ENCODE measurements at regions not wholly inside any gene's neighbourhood (a gene's known extent, or its start where the extent isn't known, plus 50 kb on each side); places are given as distances from the start of the nearest gene placed in this dataset.
A peak's percentile ranks its signal among the peaks of the same experiment; 100 is the strongest.

GRCh38 chr2:150778828-150779227 lies 291.4 kb upstream of the RND3 start:
- WGBS = 97% methylated on average over 1 of the region's 1 CpG
- no peaks in the 10 kb centered on the region for H3K4me1 ChIP-seq (ENCODE audit: insufficient read depth, low read length)
- no peaks in the 10 kb centered on the region for H3K27me3 ChIP-seq (ENCODE audit: insufficient read depth, low read length)

GRCh38 chr2:150769421-150769820 lies 282.0 kb upstream of the RND3 start:
- no peaks in the 10 kb centered on the region for H3K4me1 ChIP-seq (ENCODE audit: insufficient read depth, low read length)
- H3K27ac ChIP-seq (ENCODE audit: low read depth, low read length) = no peak overlapping the region
- H3K9me3 ChIP-seq (ENCODE audit: insufficient read depth, low read depth, low read length) = no peaks in the 10 kb centered on the region
- H3K4me3 ChIP-seq (ENCODE audit: low read length) = no peak overlapping the region
- no peaks in the 10 kb centered on the region for H3K36me3 ChIP-seq (ENCODE audit: insufficient read depth, low read length)
- H3K9ac ChIP-seq (ENCODE audit: low read depth, low read length) = no peak overlapping the region
- WGBS = 83% methylated on average over 1 of the region's 1 CpG
- H3K27me3 ChIP-seq (ENCODE audit: insufficient read depth, low read length) = no peaks in the 10 kb centered on the region

More at GRCh38 chr2:150778828-150779227, 291.4 kb upstream of the RND3 start:
- Histone ChIP-seq H3K9me3 (ENCODE audit: insufficient read depth, low read depth, low read length) (no peaks in the 10 kb centered on the region), H3K27ac (ENCODE audit: low read depth, low read length) (no peak overlapping the region), H3K4me3 (ENCODE audit: low read length) (no peak overlapping the region), H3K9ac (ENCODE audit: low read depth, low read length) (no peak overlapping the region), H3K36me3 (ENCODE audit: insufficient read depth, low read length) (no peaks in the 10 kb centered on the region)

- Histone ChIP-seq H3K27me3 (ENCODE audit: insufficient read depth, low read length) (no peaks in the 10 kb centered on the region), H3K4me3 (ENCODE audit: low read length) (no peak overlapping the region), H3K4me1 (ENCODE audit: insufficient read depth, low read length) (no peaks in the 10 kb centered on the region), H3K9ac (ENCODE audit: low read depth, low read length) (no peak overlapping the region), H3K36me3 (ENCODE audit: insufficient read depth, low read length) (no peaks in the 10 kb centered on the region), H3K9me3 (ENCODE audit: insufficient read depth, low read depth, low read length) (no peaks in the 10 kb centered on the region), H3K27ac (ENCODE audit: low read depth, low read length) (no peak overlapping the region)
- 98% methylated on average over 3 of the region's 5 CpGs for WGBS
Observed at GRCh38 chr2:150767991-150768746, 280.7 kb upstream of the RND3 start.

GRCh38 chr2:150762571-150762970 lies 275.1 kb upstream of the RND3 start:
- WGBS = 50% methylated on average over 2 of the region's 2 CpGs
- Histone ChIP-seq H3K4me1 (ENCODE audit: insufficient read depth, low read length) (peaks cover 11% of the 10 kb centered on the region), H3K4me3 (ENCODE audit: low read length) (no peak overlapping the region), H3K27ac (ENCODE audit: low read depth, low read length) (no peak overlapping the region), H3K36me3 (ENCODE audit: insufficient read depth, low read length) (no peaks in the 10 kb centered on the region), H3K27me3 (ENCODE audit: insufficient read depth, low read length) (no peaks in the 10 kb centered on the region), H3K9me3 (ENCODE audit: insufficient read depth, low read depth, low read length) (no peaks in the 10 kb centered on the region; the same call in 1 of the 2 replicates), H3K9ac (ENCODE audit: low read depth, low read length) (no peak overlapping the region)

GRCh38 chr2:150759531-150759930 lies 272.1 kb upstream of the RND3 start:
- peak overlapping the region; percentile 32; the same call in 1 of the 2 replicates for H3K27ac ChIP-seq (ENCODE audit: low read depth, low read length)
- no peaks in the 10 kb centered on the region for H3K27me3 ChIP-seq (ENCODE audit: insufficient read depth, low read length)
- no CpG with 5 or more reads among the region's 1 CpG for WGBS
- H3K9me3 ChIP-seq (ENCODE audit: insufficient read depth, low read depth, low read length) = no peaks in the 10 kb centered on the region; the same call in 1 of the 2 replicates
- no peak overlapping the region for H3K4me3 ChIP-seq (ENCODE audit: low read length)
- H3K4me1 ChIP-seq (ENCODE audit: insufficient read depth, low read length) = peaks cover 26% of the 10 kb centered on the region
- H3K9ac ChIP-seq (ENCODE audit: low read depth, low read length) = no peak overlapping the region
- H3K36me3 ChIP-seq (ENCODE audit: insufficient read depth, low read length) = no peaks in the 10 kb centered on the region

- peaks cover 26% of the 10 kb centered on the region for H3K4me1 ChIP-seq (ENCODE audit: insufficient read depth, low read length)
- H3K9me3 ChIP-seq (ENCODE audit: insufficient read depth, low read depth, low read length) = no peaks in the 10 kb centered on the region; the same call in 1 of the 2 replicates
- no peak overlapping the region for H3K4me3 ChIP-seq (ENCODE audit: low read length)
- peak overlapping the region; percentile 32; the same call in 1 of the 2 replicates for H3K27ac ChIP-seq (ENCODE audit: low read depth, low read length)
- 100% methylated on average over 2 of the region's 3 CpGs for WGBS
- H3K36me3 ChIP-seq (ENCODE audit: insufficient read depth, low read length) = no peaks in the 10 kb centered on the region
- no peak overlapping the region for H3K9ac ChIP-seq (ENCODE audit: low read depth, low read length)
- H3K27me3 ChIP-seq (ENCODE audit: insufficient read depth, low read length) = no peaks in the 10 kb centered on the region
Observed at GRCh38 chr2:150759106-150759505, 271.6 kb upstream of the RND3 start.

GRCh38 chr2:150752229-150752628 lies 264.8 kb upstream of the RND3 start:
- Histone ChIP-seq H3K27me3 (ENCODE audit: insufficient read depth, low read length) (no peaks in the 10 kb centered on the region), H3K4me3 (ENCODE audit: low read length) (no peak overlapping the region), H3K9ac (ENCODE audit: low read depth, low read length) (no peak overlapping the region), H3K36me3 (ENCODE audit: insufficient read depth, low read length) (no peaks in the 10 kb centered on the region), H3K27ac (ENCODE audit: low read depth, low read length) (no peak overlapping the region), H3K4me1 (ENCODE audit: insufficient read depth, low read length) (peaks cover 19% of the 10 kb centered on the region; the same call in 1 of the 2 replicates), H3K9me3 (ENCODE audit: insufficient read depth, low read depth, low read length) (no peaks in the 10 kb centered on the region)

GRCh38 chr2:150750720-150751119 lies 263.3 kb upstream of the RND3 start:
- Histone ChIP-seq H3K36me3 (ENCODE audit: insufficient read depth, low read length) (no peaks in the 10 kb centered on the region), H3K4me1 (ENCODE audit: insufficient read depth, low read length) (peaks cover 14% of the 10 kb centered on the region; the same call in 1 of the 2 replicates), H3K9ac (ENCODE audit: low read depth, low read length) (no peak overlapping the region), H3K4me3 (ENCODE audit: low read length) (no peak overlapping the region), H3K27ac (ENCODE audit: low read depth, low read length) (no peak overlapping the region), H3K27me3 (ENCODE audit: insufficient read depth, low read length) (no peaks in the 10 kb centered on the region), H3K9me3 (ENCODE audit: insufficient read depth, low read depth, low read length) (no peaks in the 10 kb centered on the region)
- 90% methylated on average over 1 of the region's 1 CpG for WGBS

GRCh38 chr2:150742094-150742493 lies 254.6 kb upstream of the RND3 start:
- Histone ChIP-seq H3K9me3 (ENCODE audit: insufficient read depth, low read depth, low read length) (no peaks in the 10 kb centered on the region), H3K27ac (ENCODE audit: low read depth, low read length) (no peak overlapping the region), H3K4me1 (ENCODE audit: insufficient read depth, low read length) (peaks cover 6% of the 10 kb centered on the region), H3K36me3 (ENCODE audit: insufficient read depth, low read length) (no peaks in the 10 kb centered on the region), H3K9ac (ENCODE audit: low read depth, low read length) (no peak overlapping the region), H3K27me3 (ENCODE audit: insufficient read depth, low read length) (no peaks in the 10 kb centered on the region), H3K4me3 (ENCODE audit: low read length) (no peak overlapping the region)
- 94% methylated on average over 4 of the region's 4 CpGs for WGBS

GRCh38 chr2:150735894-150736498 lies 248.5 kb upstream of the RND3 start:
- no peaks in the 10 kb centered on the region for H3K27me3 ChIP-seq (ENCODE audit: insufficient read depth, low read length)
- peaks cover 44% of the 10 kb centered on the region for H3K4me1 ChIP-seq (ENCODE audit: insufficient read depth, low read length)
- H3K36me3 ChIP-seq (ENCODE audit: insufficient read depth, low read length) = no peaks in the 10 kb centered on the region
- peak overlapping the region; percentile 17; the same call in 1 of the 2 replicates for H3K4me3 ChIP-seq (ENCODE audit: low read length)
- H3K9me3 ChIP-seq (ENCODE audit: insufficient read depth, low read depth, low read length) = no peaks in the 10 kb centered on the region
- peak overlapping the region; percentile 4; the same call in 1 of the 2 replicates for H3K9ac ChIP-seq (ENCODE audit: low read depth, low read length)
- WGBS = 5% methylated on average over 2 of the region's 5 CpGs
- H3K27ac ChIP-seq (ENCODE audit: low read depth, low read length) = peak overlapping the region; percentile 83

- Histone ChIP-seq H3K36me3 (ENCODE audit: insufficient read depth, low read length) (no peaks in the 10 kb centered on the region), H3K9ac (ENCODE audit: low read depth, low read length) (no peak overlapping the region), H3K4me3 (ENCODE audit: low read length) (no peak overlapping the region), H3K9me3 (ENCODE audit: insufficient read depth, low read depth, low read length) (no peaks in the 10 kb centered on the region), H3K27me3 (ENCODE audit: insufficient read depth, low read length) (no peaks in the 10 kb centered on the region), H3K27ac (ENCODE audit: low read depth, low read length) (peak overlapping the region; percentile 61; the same call in 1 of the 2 replicates), H3K4me1 (ENCODE audit: insufficient read depth, low read length) (peaks cover 44% of the 10 kb centered on the region)
- 81% methylated on average over 4 of the region's 4 CpGs for WGBS
Observed at GRCh38 chr2:150733051-150733618, 245.7 kb upstream of the RND3 start.

Data from HUES64 (cell line).